ENCODE measurements at regions not wholly inside any gene's neighbourhood (a gene's known extent, or its start where the extent isn't known, plus 50 kb on each side); places are given as distances from the start of the nearest gene placed in this dataset.

DNA sequence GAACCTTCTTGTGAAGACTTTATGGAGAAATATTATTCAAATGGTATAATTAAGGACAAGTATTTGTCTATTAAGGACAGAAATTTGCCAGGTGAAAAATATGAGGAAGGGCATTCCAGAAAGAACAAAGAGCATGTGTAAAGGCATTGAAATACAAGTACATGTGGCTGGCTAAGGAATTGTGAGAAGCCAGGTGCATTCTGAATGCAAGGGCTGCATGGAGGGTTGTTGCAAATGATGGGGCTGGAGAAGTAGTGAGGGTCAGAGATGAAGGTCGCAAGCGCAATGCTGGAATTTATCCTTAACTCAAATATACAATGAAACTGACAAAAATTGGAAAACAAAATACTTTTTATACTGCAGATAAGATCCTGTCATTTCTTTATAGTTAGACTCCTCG lies 437.7 kb downstream of the ADAMTS20 start:
- 94 to 95% methylated on average over 3 of the region's 3 CpGs for WGBS, 2 donors
- TF ChIP-seq, protein P1, sequence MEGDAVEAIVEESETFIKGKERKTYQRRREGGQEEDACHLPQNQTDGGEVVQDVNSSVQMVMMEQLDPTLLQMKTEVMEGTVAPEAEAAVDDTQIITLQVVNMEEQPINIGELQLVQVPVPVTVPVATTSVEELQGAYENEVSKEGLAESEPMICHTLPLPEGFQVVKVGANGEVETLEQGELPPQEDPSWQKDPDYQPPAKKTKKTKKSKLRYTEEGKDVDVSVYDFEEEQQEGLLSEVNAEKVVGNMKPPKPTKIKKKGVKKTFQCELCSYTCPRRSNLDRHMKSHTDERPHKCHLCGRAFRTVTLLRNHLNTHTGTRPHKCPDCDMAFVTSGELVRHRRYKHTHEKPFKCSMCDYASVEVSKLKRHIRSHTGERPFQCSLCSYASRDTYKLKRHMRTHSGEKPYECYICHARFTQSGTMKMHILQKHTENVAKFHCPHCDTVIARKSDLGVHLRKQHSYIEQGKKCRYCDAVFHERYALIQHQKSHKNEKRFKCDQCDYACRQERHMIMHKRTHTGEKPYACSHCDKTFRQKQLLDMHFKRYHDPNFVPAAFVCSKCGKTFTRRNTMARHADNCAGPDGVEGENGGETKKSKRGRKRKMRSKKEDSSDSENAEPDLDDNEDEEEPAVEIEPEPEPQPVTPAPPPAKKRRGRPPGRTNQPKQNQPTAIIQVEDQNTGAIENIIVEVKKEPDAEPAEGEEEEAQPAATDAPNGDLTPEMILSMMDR (IDR thresholded peaks at IDR 0.05; ENCODE audit: control extremely low read depth, extremely low read depth): no peak
- ATAC-seq (ENCODE audit: insufficient read depth, low FRiP score): no peak

DNA sequence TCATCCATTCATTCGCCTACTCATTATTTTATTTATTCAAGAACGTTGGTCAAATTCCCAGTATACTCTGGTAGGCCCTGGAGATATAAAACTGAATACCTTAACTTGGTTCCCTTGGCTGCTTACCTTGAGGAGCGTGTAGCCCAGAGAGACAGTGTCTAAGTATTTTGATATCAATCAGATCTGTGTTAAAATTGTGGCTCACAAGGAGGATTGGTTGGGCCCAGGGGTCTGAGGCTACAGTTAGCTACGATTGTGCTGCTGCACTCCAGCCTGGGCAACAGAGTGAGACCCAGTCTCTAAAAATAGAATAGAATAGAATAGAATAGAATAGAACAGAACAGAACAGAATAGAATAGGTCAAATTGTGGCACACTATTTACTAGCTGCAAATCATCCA lies 438.4 kb downstream of the ADAMTS20 start:
- Histone ChIP-seq H3K4me1 (ENCODE audit: control insufficient read depth in 5 of 5, insufficient read depth in 5 of 5, low read length in 5 of 5) (peaks cover 0 to 16% (median 0%) of the 10 kb centered on the region in 5 donors), H3K9ac (ENCODE audit: insufficient read depth in 1 of 2, low read length in 2 of 2) (no peak overlapping the region), H3K36me3 (ENCODE audit: control insufficient read depth in 4 of 4, insufficient read depth in 4 of 4, low read length in 4 of 4) (no peaks in the 10 kb centered on the region), H3K4me3 (no peak overlapping the region), H3K27ac (ENCODE audit: low read depth in 1 of 2, low read length in 1 of 2) (no peak overlapping the region), H3K9me3 (ENCODE audit: control insufficient read depth in 4 of 4, insufficient read depth in 3 of 4, low read length in 3 of 4) (no peaks in the 10 kb centered on the region), H3K27me3 (ENCODE audit: control insufficient read depth in 3 of 3, insufficient read depth in 3 of 3, low read length in 2 of 3) (no peaks in the 10 kb centered on the region)
- ATAC-seq (ENCODE audit: insufficient read depth, low FRiP score) (no peak), DNase-seq (no peak)
- WGBS, 2 donors: 80 to 86% methylated on average over 4 of the region's 4 CpGs
- TF ChIP-seq, protein P1 (IDR thresholded peaks at IDR 0.05; ENCODE audit: control extremely low read depth, extremely low read depth): no peak

More for the DNA sequence above, 437.7 kb downstream of the ADAMTS20 start:
- Histone ChIP-seq H3K9me3 (ENCODE audit: control insufficient read depth in 4 of 4, insufficient read depth in 3 of 4, low read length in 3 of 4) (no peaks in the 10 kb centered on the region), H3K9ac (ENCODE audit: insufficient read depth in 1 of 2, low read length in 2 of 2) (no peak overlapping the region), H3K4me3 (no peak overlapping the region), H3K27ac (ENCODE audit: low read depth in 1 of 2, low read length in 1 of 2) (no peak overlapping the region), H3K36me3 (ENCODE audit: control insufficient read depth in 4 of 4, insufficient read depth in 4 of 4, low read length in 4 of 4) (no peaks in the 10 kb centered on the region), H3K4me1 (ENCODE audit: control insufficient read depth in 5 of 5, insufficient read depth in 5 of 5, low read length in 5 of 5) (peaks cover 0 to 16% (median 0%) of the 10 kb centered on the region in 5 donors), H3K27me3 (ENCODE audit: control insufficient read depth in 3 of 3, insufficient read depth in 3 of 3, low read length in 2 of 3) (no peaks in the 10 kb centered on the region)
- DNase-seq: no peak

DNA sequence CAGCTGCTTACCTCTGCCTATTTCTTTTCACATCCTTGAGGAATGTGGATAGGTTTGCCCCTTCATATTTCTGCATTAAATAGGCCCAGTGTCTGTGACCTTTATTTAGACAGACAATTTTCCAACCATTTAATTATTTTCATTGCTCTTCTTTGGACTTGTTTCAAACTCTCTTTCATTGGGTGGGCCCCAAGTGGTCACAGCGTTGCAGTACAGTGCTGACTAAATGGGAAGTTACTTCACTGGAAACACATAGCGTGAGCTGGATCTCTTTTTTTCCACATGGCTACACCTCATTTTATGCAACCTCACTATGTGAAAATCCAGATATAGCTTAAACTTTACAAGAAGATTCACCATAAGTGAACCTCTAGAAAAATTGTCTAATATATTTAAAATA lies 438.9 kb downstream of the ADAMTS20 start:
- DNase-seq (no peak), ATAC-seq (ENCODE audit: insufficient read depth, low FRiP score) (no peak)
- no peak overlapping the region for H3K27ac ChIP-seq (ENCODE audit: low read depth in 1 of 2, low read length in 1 of 2)
- H3K27me3 ChIP-seq (ENCODE audit: control insufficient read depth in 3 of 3, insufficient read depth in 3 of 3, low read length in 2 of 3): no peaks in the 10 kb centered on the region
- H3K9ac ChIP-seq (ENCODE audit: insufficient read depth in 1 of 2, low read length in 2 of 2): no peak overlapping the region
- H3K4me1 ChIP-seq (ENCODE audit: control insufficient read depth in 5 of 5, insufficient read depth in 5 of 5, low read length in 5 of 5): peaks cover 0 to 16% (median 0%) of the 10 kb centered on the region in 5 donors
- no peaks in the 10 kb centered on the region for H3K36me3 ChIP-seq (ENCODE audit: control insufficient read depth in 4 of 4, insufficient read depth in 4 of 4, low read length in 4 of 4)
- no peak overlapping the region for H3K4me3 ChIP-seq
- H3K9me3 ChIP-seq (ENCODE audit: control insufficient read depth in 4 of 4, insufficient read depth in 3 of 4, low read length in 3 of 4): no peaks in the 10 kb centered on the region
- TF ChIP-seq, protein P1 (IDR thresholded peaks at IDR 0.05; ENCODE audit: control extremely low read depth, extremely low read depth): no peak
- WGBS, 2 donors: 47 to 61% methylated on average over 2 of the region's 2 CpGs

Data from lung (tissue), 11 donors.